Cardiac septum (tissue), 1 donor: ENCODE measurements at regions not wholly inside any gene's neighbourhood (a gene's known extent, or its start where the extent isn't known, plus 50 kb on each side); places are given as distances from the start of the nearest gene placed in this dataset.

ENCODE experiments used
- DNase-seq: peaks from one replicate; pipeline ENCODE4 v3.0.0-alpha.2; 2020; ENCODE audit warnings: low spot score
- intact Hi-C: fragments of 100-400 bp; cut with DNase I; formaldehyde crosslinking; loops from one replicate; pipeline ENCODE4 v1.14.0; 2022
- donor health status: DM: no; HTN: no; CAD: no.

DNA sequence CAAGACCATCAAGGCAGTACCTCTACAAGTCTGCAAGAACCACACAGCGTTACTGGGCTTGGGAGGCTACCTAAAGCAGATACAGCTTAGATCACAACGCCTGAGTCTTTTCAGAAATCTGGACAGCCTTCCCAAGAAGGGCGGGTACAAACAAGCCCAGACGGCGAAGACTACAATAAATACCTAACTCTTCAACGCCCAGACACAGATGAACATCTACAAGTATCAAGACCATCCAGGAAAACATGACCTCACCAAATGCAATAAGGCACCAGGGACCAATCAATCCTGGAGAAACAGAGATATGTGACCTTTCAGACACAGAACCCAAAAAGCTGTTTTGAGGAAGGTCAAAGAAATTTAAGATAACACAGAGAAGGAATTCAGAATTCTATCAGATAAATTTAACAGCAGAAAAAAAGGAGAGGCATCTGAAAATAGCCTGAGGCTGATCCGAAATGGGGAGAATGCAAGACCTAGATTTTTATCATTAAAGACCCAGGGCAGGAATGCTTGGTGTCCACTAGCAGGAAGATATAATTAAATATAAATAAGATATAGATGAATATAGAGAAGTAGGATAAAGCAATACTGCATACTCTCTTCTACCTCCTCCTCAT, 131.7 kb upstream of the COL21A1 start:
- intact Hi-C loops = loop anchor here (10.0 kb wide), 1 partner anchor 316 kb away; no protein-coding TSS in a partner anchor
- DNase-seq = no peak

DNA sequence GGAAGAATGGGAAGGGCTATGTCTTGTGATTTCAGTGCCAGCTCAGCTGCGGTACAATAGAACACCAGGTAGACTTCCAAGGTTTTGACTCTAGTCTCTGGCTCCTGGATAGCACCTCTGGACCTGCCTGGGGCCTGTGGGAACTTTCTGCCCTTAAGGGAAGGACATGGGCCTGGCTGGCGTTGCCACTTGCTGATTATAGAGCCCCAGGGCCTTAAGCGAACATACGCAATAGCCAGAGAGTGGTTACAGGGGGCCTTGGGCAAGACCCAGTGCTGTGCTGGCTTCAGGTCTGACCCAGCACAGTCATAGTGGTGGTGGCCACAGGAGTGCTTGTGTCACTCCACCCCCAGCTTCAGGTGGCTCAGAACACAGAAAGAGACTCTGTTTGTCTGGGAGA, 131.1 kb upstream of the COL21A1 start:
- intact Hi-C loops = loop anchor here (10.0 kb wide), 1 partner anchor 316 kb away; no protein-coding TSS in a partner anchor
- DNase-seq = no peak

DNA sequence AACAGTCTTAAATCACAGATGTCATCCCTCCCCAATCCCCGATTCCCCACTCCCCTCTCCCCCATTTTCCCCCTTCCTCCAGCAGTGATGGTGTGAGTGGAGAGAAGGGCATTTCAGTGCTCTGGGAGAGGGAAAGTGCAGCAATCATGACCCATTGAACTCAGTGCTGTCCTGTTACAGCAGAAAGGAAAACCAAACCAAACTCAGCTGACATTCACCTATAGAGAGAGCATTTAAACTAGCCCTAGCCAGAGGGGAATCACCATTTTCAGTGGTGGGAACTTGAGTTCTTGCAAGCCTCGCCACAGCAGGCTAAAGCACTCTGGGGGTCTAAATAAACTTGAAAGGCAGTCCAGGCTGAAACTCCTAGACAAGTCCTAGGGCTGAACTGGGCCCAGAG, 129.9 kb upstream of the COL21A1 start:
- no peak for DNase-seq
- intact Hi-C loops = loop anchor here (10.0 kb wide), 1 partner anchor 318 kb away; no protein-coding TSS in a partner anchor

DNA sequence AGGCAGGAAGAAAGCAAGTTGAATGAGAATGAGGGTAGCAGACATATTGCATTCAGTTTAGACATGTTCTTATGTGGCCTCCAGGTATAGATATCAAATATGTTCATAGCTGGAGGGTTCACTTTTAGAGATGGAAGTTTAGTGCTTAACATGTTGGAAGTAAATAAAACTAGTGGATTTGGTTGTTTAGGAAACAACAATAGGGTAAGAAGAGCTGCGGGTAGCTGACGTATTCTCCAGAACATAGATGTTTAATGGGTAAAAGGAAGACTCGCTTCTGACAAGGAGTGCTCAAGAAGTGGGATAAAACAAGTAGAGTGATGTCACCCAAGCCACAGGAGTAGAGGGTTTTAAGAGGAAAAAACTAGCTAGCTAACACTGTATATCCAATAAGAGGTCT, 128.4 kb upstream of the COL21A1 start:
- intact Hi-C loops = loop anchor here (10.0 kb wide), 1 partner anchor 319 kb away; no protein-coding TSS in a partner anchor
- no peak for DNase-seq

DNA sequence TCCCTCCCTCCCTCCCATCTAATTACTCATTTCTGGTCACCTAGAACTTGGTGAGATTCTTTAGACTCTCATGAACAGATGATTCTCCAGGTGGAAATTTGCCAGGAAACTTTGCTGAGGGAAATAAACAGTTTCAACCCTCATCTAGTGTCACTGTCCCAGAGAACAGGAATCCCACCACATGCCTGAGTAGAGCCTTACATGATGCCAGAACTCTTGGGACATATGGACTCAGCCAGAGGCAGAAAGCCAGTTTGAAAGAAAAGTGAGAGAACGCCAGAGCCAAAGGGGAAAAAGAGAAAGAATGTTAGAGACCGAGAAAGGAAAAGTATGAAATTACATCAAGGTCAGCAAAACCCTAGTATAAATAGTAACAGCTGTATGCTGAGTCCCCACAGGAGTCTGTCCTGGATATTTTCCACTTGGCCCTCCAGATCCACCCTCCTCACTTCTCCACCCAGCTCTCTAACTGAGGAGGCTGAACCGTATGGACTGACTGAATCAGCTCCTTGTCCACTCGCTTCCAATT, 127.5 kb upstream of the COL21A1 start:
- DNase-seq = no peak
- intact Hi-C loops = loop anchor here (10.0 kb wide), 1 partner anchor 320 kb away; no protein-coding TSS in a partner anchor

DNA sequence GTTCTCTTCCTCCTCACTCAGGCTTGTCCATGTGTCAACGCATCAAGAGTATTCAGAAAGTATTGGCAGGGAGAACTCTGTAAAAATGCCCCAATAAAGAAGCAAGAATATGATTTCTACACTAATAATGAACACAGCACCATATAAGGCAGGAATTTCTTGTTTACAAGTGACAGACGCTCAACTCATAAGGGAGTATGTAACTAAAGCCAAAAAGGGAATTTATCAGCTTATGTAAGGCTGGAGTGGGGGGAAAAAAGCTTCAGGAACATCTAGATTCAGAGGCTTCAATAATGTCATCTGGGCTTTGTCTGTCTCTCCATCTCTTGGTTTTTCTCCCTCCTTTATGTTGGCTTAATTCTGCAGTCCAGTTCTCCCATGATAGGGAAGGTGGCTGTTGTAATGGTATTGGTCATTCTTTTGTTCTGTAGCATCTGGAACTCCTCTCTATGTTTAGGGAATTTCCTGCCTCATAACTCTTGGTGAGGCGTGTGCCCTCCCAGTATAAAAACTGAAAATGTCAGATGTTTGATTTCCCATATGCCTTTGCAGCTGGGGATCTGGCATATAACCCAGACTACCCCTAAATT, 125.1 kb upstream of the COL21A1 start:
- no peak for DNase-seq
- intact Hi-C loops = loop anchor here (10.0 kb wide), 1 partner anchor 322 kb away; no protein-coding TSS in a partner anchor

DNA sequence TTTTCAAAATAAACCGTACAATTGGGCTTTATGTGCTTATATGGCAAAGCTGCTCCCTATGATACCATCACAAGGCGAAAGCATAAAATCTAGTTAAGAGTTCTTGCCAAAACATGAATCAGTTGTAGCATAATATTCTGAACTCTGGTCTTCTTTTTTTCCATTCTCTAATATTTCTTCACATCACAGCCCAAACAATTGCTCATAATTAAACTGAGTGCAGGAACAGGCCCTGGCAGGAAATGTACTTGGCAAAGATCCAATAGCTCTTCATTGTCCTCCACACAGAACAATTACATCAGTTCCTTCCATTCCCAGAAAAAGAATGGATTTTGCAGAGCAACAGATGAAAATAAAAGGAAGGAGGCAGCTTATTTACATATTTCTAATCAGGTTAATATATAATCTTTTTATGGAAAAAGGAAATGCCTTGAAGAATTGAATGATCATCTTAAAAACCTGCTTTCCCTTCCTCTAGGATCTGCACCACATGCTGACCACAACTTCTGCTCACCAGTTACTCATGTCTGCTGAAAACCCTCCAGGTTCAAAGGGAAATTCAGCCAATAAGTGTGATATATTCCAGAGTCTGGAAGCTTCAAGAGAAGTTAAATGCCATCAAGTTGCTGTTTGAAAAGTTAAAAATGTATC, 123.3 kb upstream of the COL21A1 start:
- intact Hi-C loops = loop anchor here (10.0 kb wide), 1 partner anchor 324 kb away; no protein-coding TSS in a partner anchor
- no peak for DNase-seq

DNA sequence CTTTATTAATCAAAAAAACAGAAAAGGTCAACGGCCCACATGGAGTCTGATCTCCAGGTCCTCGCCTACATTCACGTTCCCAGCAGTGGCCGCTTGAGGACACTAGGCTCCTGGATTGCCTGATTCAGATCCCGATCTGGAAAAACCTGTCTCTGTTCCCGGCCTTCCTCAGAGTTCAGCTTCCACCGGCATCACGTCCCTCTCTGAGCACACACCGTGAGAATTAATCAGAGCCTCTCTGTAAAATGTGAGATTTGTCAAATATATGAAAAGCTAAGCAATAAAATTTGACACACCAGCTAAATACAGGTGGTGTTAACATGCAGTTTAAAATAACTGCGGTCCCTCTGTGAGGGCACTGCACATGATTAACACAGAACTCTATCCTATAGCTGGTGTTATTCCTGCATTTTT, 122.8 kb upstream of the COL21A1 start:
- DNase-seq = peak; percentile 81
- intact Hi-C loops = loop anchor here (10.0 kb wide), 1 partner anchor 325 kb away; no protein-coding TSS in a partner anchor

DNA sequence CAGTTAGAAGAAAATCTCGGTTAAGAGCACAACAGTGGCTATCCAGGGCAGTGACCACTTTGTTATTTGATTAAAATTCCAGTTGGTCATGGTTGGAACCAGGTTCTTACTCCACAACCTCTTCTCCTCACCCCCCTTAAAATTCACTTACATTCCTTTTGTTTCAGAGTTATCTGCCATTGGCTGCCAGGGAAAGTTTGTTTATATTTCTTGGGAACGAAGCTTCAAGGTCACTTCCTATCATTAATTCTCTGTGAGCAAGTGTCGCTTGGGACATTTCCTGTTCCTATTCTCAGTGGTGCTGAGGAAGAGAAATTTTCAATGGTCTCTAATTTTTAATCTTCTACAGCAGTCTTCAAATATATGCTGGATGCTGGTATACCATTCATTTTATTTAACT, 121.1 kb upstream of the COL21A1 start:
- intact Hi-C loops = loop anchor here (1.0 kb wide), 1 partner anchor 173 kb away; no protein-coding TSS in a partner anchor
- DNase-seq = no peak

DNA sequence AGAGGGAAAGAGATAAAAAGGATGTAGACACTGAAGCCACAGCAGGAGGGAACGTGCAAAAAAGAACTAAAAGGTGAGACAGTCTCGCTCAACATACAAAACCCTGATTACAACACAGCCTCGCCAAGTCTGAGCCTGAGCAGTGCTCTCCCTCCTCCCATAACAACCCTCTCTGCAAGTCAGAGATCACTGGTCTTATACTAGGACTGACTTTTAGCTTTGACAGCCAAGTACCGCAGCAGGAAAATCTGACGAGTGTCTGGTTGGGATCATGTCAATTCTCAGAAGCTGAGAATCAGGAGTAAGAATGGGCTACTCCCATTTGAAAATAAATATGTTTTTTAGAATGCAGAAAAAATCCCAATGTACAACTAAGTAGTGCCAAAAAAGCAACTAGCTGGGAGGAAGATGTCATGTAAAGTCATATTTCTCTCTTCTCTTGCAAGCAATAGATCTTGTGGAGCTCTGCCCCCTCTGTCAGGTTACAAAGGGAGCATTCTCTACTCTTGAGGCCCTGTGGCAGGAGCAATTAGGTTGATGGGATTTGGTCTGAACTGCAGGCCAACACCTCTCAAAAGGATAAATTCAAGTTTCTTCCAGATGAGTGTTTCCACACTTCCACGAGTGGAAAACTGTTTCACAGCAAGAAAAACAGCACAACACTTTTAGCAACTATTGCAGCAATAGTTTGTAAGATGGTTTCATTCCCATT, 118.9 kb upstream of the COL21A1 start:
- DNase-seq = no peak
- intact Hi-C loops = no loop called here

DNA sequence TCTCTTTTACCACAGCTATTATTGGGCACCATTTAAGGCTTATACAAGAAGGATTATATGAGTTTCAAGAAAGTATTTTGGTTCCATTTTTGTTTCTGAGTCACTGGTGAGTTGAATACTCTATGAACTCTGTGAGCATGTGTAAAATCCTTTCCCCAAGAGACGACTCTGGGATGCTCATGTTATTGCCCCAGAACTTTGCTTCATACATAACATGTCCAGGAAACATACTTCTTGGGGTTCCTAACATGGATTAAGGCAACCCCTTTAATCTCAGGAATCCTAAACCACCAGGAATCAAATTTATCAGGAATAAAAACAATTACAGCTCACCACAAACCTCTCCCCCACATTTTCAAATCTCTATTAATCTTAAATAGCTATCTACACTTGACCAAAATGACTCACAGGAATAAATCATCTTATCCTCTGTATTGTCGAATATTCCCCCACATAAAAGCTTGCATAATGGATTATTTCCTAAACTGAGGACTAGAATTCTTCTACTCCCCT, 117.5 kb upstream of the COL21A1 start:
- DNase-seq = no peak
- intact Hi-C loops = loop anchor here (5.0 kb wide), 1 partner anchor 212 kb away; no protein-coding TSS in a partner anchor

DNA sequence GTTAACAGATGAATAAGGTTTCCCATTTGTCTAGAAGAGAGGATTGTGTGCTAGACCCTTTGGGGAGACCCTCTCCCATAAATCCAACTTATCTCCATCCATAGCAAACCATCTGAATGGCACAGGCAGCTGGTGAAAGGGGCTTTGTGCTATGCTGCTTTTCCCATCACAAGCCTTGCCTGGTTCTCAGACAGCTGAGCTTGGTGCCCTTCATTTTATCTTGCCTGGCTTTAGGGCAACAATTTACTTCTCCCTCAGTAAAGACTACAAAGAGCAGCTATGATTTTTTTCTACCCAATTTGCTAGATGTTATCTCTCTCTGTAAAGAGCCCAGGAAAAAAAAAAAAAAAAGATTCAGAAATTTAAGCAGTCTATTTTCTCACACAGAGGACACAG, 117.0 kb upstream of the COL21A1 start:
- no peak for DNase-seq
- intact Hi-C loops = loop anchor here (5.0 kb wide), 1 partner anchor 213 kb away; no protein-coding TSS in a partner anchor

DNA sequence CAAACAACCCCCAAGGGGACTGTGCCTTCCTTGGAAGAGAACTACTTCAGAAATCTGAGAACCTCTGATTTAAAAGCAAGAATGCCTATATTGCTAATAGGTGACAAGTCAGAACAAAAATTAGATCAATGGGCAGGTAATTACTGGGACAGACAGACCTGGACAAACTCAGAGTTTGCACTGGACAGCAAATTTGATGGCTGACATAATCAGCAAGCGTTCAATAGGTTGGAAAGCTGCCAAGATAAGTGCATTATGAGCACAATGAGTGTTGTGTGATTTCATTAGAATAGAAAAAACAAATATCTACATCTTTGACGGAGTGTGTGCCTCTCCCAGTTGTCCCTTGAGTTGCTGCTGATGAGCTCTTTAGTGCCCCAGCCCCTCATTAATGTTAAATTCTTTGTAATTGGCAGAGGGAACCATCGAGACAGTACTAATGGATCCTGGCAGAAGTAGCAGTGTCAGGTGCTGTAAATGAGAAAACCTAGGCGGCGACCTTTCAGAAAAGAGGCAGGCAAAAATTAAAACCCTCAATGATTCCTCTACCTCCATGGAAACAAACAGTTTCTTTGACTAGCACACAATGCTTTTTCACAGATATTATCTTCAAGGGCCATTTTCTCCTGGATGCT, 116.5 kb upstream of the COL21A1 start:
- intact Hi-C loops = loop anchor here (5.0 kb wide), 1 partner anchor 213 kb away; no protein-coding TSS in a partner anchor
- DNase-seq = no peak

DNA sequence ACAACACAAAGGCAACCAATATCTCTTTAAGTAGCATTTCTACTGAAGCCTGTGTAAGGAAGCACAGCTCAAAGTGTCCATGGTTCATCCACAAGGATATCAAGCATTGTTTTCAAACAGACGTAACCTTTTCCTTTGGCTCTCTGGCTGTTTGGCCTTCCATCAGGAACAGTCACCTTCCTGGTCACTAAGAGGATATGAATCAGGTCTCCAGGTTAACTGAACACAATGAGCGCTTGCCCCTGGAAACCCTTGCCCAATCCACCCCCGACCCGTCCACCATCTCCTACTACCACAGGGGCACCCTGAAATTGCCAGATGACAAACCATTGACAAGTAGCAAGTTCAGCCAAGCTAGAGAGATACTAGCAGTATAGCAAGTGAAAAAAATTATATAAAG, 114.4 kb upstream of the COL21A1 start:
- intact Hi-C loops = loop anchor here (5.0 kb wide), 1 partner anchor 215 kb away; no protein-coding TSS in a partner anchor
- DNase-seq = no peak

DNA sequence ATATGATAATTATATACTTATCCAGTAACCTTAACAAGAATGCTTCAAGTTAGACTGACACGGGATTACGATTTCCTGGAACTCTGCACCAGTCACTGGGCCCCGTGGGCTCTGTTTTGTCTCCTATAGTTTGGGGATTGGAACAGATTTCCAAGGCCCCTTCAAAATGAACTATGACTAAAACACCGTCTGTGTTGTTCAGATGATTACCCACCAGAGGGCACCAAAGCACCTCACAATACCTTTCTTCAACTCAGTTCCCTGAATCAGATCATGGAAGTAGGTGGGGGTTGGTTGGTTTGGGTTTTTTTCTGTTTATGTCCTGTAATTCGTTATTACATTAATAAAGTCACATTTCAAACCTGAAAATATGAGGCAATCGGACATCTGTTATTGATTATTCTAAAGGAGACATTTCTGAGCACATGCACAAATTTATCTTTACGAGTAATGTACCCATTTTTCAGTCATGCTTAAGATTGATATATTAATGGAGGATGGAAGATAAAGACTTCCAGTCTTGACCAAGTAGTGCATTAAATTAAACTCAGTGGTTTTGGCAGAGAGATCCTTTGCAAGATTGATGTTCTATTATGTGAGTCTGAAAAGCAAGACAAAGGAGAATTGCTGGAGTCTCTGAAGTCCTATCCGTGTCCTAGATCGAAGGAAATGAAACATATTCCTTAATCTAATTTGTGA, 112.0 kb upstream of the COL21A1 start:
- DNase-seq = no peak
- intact Hi-C loops = loop anchor here (2.0 kb wide), 1 partner anchor 235 kb away; no protein-coding TSS in a partner anchor

DNA sequence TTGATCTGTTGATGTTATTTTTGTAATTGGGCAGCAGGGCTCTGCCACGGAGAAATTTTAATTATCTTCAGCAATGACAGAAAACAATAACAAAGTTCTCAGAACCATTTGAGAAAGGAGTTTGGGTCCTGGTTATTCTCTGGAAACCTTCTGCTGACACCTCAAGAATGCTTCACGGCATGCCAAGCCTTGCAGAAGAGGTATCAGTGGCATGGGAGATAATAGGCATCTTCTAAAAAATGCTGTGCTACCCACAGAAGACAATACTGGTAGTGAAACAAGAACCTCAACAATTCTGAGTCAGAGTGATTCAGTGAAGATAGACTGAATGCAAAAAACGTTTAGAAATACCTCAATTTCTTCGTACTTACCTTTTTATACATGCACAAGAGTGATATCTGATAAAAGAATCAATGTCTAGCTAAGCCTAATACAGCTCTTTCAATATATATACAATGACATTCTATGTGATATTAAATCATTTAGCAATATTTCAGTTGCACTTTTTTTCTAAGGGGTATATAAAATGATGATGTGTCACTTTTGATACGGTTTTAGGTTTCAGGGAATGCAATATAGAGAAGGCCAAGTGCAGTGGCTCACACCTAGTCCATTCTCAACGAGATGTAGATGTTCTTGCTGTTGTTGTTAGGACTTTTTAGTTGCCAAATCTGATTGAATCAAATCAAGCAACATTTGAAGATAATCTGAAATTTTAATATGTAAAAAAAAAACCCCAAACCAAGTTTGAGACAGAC, 110.4 kb upstream of the COL21A1 start:
- intact Hi-C loops = loop anchor here (2.0 kb wide), 1 partner anchor 237 kb away; no protein-coding TSS in a partner anchor
- no peak for DNase-seq

DNA sequence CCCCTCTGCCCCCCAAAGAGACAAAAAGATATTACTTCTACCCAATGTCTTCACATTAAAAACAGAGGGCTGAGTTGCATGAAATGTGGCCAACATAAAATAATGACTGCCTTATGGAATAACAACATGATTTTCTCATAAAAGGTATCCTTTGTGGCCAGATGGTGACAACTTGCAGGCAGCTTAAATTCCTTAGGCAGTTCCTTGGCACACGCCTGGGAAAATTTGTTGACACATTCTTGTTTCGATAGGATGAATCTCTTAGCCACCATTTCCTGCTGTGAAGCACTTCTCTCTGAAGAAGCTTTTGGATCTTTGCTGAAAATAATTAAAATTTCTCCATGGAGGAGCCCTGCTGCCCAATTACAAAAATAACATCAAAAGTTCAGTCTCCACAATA, 109.0 kb upstream of the COL21A1 start:
- DNase-seq = no peak
- intact Hi-C loops = no loop called here
